KMS-11 (cell line): ENCODE measurements at regions not wholly inside any gene's neighbourhood (a gene's known extent, or its start where the extent isn't known, plus 50 kb on each side); places are given as distances from the start of the nearest gene placed in this dataset.

ENCODE experiments used
- H2AFZ ChIP-seq: fragments of 200-600 bp; sonication (generic); 2 replicates; pipeline ENCODE4 v1.6.1; 2016; ENCODE audit warnings: antibody characterized with exemption, mixed run types, low read depth
- H3K27ac ChIP-seq: fragments of 200-600 bp; sonication (generic); 2 replicates; pipeline ENCODE4 v1.6.1; 2016; ENCODE audit warnings: mild to moderate bottlenecking, mixed run types
- H3K27me3 ChIP-seq: fragments of 200-600 bp; sonication (generic); 2 replicates; pipeline ENCODE4 v1.6.1; 2017; ENCODE audit warnings: mild to moderate bottlenecking, low read depth, mixed run types, moderate library complexity; ENCODE audit not compliant: insufficient read depth
- H3K36me3 ChIP-seq: fragments of 200-600 bp; sonication (generic); 2 replicates; pipeline ENCODE4 v1.6.1; 2017; ENCODE audit warnings: mild to moderate bottlenecking, mixed run types; ENCODE audit not compliant: insufficient read depth
- H3K4me1 ChIP-seq: fragments of 200-600 bp; sonication (generic); 2 replicates; pipeline ENCODE4 v1.6.1; 2016; ENCODE audit warnings: mild to moderate bottlenecking, low read depth, mixed run types; ENCODE audit not compliant: poor library complexity, severe bottlenecking
- H3K4me2 ChIP-seq: fragments of 200-600 bp; sonication (generic); 2 replicates; pipeline ENCODE4 v1.7.0; 2016; ENCODE audit warnings: mild to moderate bottlenecking, mixed run types
- H3K4me3 ChIP-seq: fragments of 200-600 bp; sonication (generic); IDR thresholded peaks from 2 replicates; pipeline ENCODE4 v1.6.1; 2017; ENCODE audit warnings: low read depth, low read length, mixed read lengths; ENCODE audit not compliant: insufficient read depth
- H3K79me2 ChIP-seq: fragments of 200-600 bp; sonication (generic); 2 replicates; pipeline ENCODE4 v1.6.1; 2016; ENCODE audit warnings: low read depth, mixed run types; ENCODE audit not compliant: insufficient read depth
- H3K9ac ChIP-seq: fragments of 200-600 bp; sonication (generic); 2 replicates; pipeline ENCODE4 v1.6.1; 2016; ENCODE audit warnings: mild to moderate bottlenecking, mixed run types
- H4K20me1 ChIP-seq: fragments of 200-600 bp; sonication (generic); 2 replicates; pipeline ENCODE4 v1.6.1; 2016; ENCODE audit warnings: mild to moderate bottlenecking, mixed run types; ENCODE audit not compliant: insufficient read depth
- TF ChIP-seq, protein P1 (sequence below): fragments of 200-600 bp; sonication (generic); conservative IDR thresholded peaks from 2 replicates; pipeline ENCODE4 v1.6.1; 2017; ENCODE audit warnings: low read depth, mild to moderate bottlenecking, antibody characterized with exemption, low read length, moderate library complexity, mixed read lengths

DNA sequence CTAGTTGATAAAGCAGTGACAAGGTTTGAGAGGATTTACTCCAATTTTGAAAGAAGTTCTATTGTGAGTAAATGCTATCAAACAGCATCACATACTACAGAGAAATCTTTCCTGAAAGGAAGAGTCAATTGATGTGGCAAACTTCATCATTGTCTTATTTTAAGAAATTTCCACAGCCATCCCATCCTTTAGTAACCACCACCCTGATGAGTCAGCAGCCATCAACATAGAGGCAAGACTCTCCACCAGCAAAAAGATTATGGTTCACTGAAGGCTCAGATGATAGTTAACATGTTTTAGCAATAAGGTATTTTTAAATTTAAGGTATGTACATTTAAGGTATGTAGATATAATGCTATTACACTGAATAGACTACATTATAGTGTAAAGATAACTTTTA is 122.1 kb upstream of the ARHGAP5 start:
- Histone ChIP-seq H3K79me2 (no peaks in the 10 kb centered on the region), H3K27ac (no peak overlapping the region), H3K27me3 (no peaks in the 10 kb centered on the region), H3K36me3 (no peaks in the 10 kb centered on the region), H3K4me2 (no peak overlapping the region), H3K4me3 (no peak overlapping the region), H2AFZ (no peak overlapping the region), H4K20me1 (no peaks in the 10 kb centered on the region), H3K9ac (no peak overlapping the region), H3K4me1 (no peaks in the 10 kb centered on the region)
- TF ChIP-seq, protein P1, sequence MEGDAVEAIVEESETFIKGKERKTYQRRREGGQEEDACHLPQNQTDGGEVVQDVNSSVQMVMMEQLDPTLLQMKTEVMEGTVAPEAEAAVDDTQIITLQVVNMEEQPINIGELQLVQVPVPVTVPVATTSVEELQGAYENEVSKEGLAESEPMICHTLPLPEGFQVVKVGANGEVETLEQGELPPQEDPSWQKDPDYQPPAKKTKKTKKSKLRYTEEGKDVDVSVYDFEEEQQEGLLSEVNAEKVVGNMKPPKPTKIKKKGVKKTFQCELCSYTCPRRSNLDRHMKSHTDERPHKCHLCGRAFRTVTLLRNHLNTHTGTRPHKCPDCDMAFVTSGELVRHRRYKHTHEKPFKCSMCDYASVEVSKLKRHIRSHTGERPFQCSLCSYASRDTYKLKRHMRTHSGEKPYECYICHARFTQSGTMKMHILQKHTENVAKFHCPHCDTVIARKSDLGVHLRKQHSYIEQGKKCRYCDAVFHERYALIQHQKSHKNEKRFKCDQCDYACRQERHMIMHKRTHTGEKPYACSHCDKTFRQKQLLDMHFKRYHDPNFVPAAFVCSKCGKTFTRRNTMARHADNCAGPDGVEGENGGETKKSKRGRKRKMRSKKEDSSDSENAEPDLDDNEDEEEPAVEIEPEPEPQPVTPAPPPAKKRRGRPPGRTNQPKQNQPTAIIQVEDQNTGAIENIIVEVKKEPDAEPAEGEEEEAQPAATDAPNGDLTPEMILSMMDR: no peak

DNA sequence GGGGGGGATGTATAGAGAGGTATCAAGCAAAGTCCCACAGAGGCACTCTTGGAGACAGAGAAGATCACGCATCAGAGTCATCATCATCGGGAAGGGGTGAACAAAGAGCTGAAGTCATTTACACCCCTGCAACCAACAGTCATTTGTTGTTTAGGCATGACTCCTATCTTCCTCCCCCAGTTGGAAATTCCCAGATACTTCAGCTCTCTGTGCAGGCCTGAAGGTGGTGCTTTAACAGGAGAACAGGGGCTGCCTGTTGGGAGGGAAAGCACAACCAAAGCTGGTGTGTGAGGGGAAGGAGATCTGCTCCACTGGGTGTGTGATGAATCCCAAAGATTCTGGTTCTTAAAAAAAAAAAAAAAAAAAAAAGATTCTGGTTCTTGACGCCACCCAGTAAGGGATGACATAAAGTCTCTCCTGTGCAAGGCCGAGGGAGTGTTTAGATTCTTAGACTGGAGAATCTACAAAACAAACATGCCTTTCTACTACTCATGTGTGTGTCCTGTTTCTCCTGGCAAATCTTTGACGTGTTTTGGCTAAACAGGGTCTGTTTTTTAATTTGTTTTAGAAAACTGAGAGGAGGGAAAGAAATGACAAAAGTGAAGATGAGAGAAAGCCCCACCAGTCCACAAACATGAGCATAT is 121.0 kb upstream of the ARHGAP5 start:
- H4K20me1 ChIP-seq: no peaks in the 10 kb centered on the region
- no peaks in the 10 kb centered on the region for H3K36me3 ChIP-seq
- H2AFZ ChIP-seq: no peak overlapping the region
- no peak overlapping the region for H3K27ac ChIP-seq
- H3K4me3 ChIP-seq: no peak overlapping the region
- TF ChIP-seq, protein P1: no peak
- H3K4me2 ChIP-seq: no peak overlapping the region
- H3K79me2 ChIP-seq: no peaks in the 10 kb centered on the region
- no peak overlapping the region for H3K9ac ChIP-seq
- no peaks in the 10 kb centered on the region for H3K27me3 ChIP-seq
- no peaks in the 10 kb centered on the region for H3K4me1 ChIP-seq

DNA sequence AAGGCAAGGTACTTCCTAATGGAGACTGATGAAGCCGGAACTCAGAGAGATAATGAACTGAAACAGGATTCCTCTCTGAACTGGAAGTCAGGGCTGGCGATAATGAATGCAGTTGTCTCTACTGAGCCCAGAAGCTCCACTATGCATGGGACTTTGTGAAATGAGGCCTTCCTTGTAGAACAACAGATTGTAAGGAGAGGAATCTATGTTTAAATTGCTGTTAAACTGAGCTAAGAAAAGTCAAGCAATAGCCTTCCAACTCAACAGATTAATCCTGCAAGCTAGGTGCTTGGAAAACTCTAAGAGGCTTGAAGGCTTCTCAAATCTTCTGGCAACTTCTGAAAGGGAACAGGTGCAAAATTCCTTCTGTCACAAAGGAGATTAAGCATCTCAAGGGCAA is 119.5 kb upstream of the ARHGAP5 start:
- TF ChIP-seq, protein P1: no peak
- Histone ChIP-seq H3K27ac (no peak overlapping the region), H3K36me3 (no peaks in the 10 kb centered on the region), H3K27me3 (no peaks in the 10 kb centered on the region), H4K20me1 (no peaks in the 10 kb centered on the region), H2AFZ (no peak overlapping the region), H3K4me1 (no peaks in the 10 kb centered on the region), H3K9ac (no peak overlapping the region), H3K79me2 (no peaks in the 10 kb centered on the region), H3K4me2 (no peak overlapping the region), H3K4me3 (no peak overlapping the region)

DNA sequence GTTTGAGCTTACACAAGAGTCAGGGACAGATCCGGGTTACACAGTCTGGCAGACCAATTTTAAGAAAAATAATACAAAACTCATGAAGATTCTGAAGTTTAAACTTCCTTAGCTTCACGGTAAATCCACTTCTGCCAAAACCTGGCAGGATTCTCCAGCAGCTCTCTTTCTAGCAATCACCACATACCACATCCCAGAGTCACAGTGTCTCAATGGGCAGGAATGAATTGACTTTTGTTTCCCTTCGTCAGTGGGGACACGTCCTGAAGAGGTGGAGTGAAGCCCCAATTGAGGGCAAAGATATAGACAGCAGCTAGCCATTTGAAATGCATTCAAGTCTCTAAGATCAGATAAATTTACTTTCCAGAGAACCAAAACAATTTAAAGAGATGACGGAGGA is 117.1 kb upstream of the ARHGAP5 start:
- Histone ChIP-seq H3K4me1 (no peaks in the 10 kb centered on the region), H3K27me3 (no peaks in the 10 kb centered on the region)
- TF ChIP-seq, protein P1: no peak

More for the DNA sequence above, 117.1 kb upstream of the ARHGAP5 start:
- no peaks in the 10 kb centered on the region for H4K20me1 ChIP-seq
- no peak overlapping the region for H3K4me3 ChIP-seq
- H3K27ac ChIP-seq: no peak overlapping the region
- H3K9ac ChIP-seq: no peak overlapping the region
- no peaks in the 10 kb centered on the region for H3K79me2 ChIP-seq
- H3K4me2 ChIP-seq: no peak overlapping the region
- H2AFZ ChIP-seq: no peak overlapping the region
- H3K36me3 ChIP-seq: no peaks in the 10 kb centered on the region
